Cardiac fibroblast (primary cell): ENCODE measurements at regions not wholly inside any gene's neighbourhood (a gene's known extent, or its start where the extent isn't known, plus 50 kb on each side); places are given as distances from the start of the nearest gene placed in this dataset.

Experiments
- DNase-seq, 2 donors: peaks; one replicate each; pipeline versions ENCODE4 v3.0.0 to v3.0.0-alpha.2; 2010; ENCODE audit warnings: low read depth in 2 of 2
- H3K4me3 ChIP-seq, 2 donors: replicated peaks in 1 of 2; 1 replicate in 1 of 2; 2 replicates in 1 of 2; pipeline ENCODE4 v1.5.1; 2011; ENCODE audit warnings: low read depth in 2 of 2, low read length in 2 of 2, mild to moderate bottlenecking in 2 of 2, moderate library complexity in 1 of 2
- TF ChIP-seq, protein P1 (sequence below): IDR thresholded peaks from one replicate; pipeline ENCODE4 v1.5.1; 2011; ENCODE audit warnings: low read depth, mild to moderate bottlenecking, low read length, inconsistent platforms

GRCh38 chr3:67863869-67864268 is 209.5 kb upstream of the SUCLG2 start:
- peak; percentile 3 to 20 for DNase-seq
- no peak overlapping the region for H3K4me3 ChIP-seq
- TF ChIP-seq, protein P1, sequence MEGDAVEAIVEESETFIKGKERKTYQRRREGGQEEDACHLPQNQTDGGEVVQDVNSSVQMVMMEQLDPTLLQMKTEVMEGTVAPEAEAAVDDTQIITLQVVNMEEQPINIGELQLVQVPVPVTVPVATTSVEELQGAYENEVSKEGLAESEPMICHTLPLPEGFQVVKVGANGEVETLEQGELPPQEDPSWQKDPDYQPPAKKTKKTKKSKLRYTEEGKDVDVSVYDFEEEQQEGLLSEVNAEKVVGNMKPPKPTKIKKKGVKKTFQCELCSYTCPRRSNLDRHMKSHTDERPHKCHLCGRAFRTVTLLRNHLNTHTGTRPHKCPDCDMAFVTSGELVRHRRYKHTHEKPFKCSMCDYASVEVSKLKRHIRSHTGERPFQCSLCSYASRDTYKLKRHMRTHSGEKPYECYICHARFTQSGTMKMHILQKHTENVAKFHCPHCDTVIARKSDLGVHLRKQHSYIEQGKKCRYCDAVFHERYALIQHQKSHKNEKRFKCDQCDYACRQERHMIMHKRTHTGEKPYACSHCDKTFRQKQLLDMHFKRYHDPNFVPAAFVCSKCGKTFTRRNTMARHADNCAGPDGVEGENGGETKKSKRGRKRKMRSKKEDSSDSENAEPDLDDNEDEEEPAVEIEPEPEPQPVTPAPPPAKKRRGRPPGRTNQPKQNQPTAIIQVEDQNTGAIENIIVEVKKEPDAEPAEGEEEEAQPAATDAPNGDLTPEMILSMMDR: peak; percentile 35

DNA sequence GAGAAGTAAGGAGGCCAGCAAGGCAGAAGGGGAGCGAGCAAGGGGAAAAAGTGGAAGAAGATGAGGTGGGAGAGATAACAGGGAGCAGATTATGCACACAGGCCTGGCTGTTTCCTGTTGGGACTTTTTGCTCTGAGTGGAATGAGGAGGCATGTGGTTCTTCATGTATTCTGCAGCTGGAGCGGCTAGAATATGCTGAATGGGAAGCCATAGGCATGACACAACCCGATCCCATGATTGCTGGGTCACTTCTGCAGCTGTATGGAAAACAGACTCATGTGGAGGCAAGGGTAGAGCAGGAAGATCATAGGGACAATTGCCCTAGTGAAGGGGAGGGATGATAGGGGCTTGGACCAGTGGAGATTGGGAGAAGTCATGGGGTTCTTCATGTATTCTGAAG is 206.0 kb upstream of the SUCLG2 start:
- TF ChIP-seq, protein P1: no peak
- DNase-seq: no peak
- no peak overlapping the region for H3K4me3 ChIP-seq

- TF ChIP-seq, protein P1: no peak
- no peak for DNase-seq
- H3K4me3 ChIP-seq: no peak overlapping the region
Observed at GRCh38 chr3:67858492-67858891, 204.1 kb upstream of the SUCLG2 start.

DNA sequence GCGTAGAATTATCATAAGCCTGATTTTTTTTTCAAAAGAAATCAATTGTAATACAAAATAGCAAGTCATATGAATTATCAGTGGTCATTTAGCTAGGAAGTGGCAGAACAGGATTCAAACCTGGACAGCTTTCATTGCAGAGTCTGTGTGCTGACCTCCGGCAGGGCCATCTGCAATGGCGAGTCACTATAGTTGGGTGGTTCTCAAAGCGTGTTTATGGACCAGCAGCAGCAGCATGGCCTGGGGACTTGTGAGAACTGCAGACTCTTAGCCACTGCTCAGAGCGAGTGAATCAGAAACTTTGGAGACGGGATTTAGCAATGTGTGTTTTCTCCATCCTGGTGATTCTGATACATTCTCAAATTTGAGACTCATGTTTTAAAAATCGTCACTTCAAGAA is 202.3 kb upstream of the SUCLG2 start:
- DNase-seq: no peak
- H3K4me3 ChIP-seq: no peak overlapping the region
- TF ChIP-seq, protein P1: no peak

DNA sequence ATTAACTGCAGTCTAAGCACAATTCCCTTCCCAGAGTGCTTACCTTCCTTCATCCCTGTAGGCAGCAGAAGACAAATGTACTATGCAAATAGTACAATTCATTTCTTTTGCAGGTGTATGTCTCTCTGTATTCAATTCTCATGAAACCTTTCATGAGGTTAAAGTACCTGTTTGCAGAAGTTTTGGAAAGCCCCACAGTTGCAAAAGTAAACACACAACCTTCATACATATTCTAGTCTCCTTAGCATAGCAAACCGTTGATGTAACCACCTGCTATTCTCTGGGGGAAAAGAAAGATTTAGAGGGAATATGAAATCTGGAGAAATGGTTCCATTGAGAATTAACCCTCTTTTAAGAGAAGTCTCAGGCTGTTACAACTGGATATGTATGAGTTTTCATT is 200.3 kb upstream of the SUCLG2 start:
- no peak for DNase-seq
- no peak overlapping the region for H3K4me3 ChIP-seq
- TF ChIP-seq, protein P1: no peak

DNA sequence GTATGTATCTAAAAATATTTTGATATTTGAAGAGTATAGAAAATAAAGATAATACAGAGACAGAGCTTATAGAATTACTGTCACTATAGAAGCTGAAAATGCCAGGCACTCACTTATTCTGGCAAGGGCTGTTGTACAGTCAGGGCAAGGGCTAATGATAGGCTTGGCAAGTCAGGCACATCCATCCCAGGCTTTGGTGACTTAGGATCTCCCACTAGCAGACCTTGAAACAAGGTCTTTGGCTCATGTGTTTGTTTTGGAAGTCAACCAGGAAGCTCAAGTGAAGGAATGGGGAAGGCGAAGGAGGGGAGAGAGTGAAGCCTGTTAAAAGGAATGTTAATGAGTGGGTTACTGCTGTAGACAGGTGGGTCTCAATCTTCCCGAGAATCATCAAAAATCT is 199.1 kb upstream of the SUCLG2 start:
- H3K4me3 ChIP-seq: no peak overlapping the region
- TF ChIP-seq, protein P1: no peak
- DNase-seq: no peak

GRCh38 chr3:67848299-67848698 is 193.9 kb upstream of the SUCLG2 start:
- no peak for DNase-seq
- no peak overlapping the region for H3K4me3 ChIP-seq
- TF ChIP-seq, protein P1: no peak
